Mesenchymal stem cell (in vitro differentiated cells and primary cell): ENCODE measurements at regions not wholly inside any gene's neighbourhood (a gene's known extent, or its start where the extent isn't known, plus 50 kb on each side); places are given as distances from the start of the nearest gene placed in this dataset.

Experiments used
- DNase-seq: peaks from one replicate; pipeline ENCODE4 v3.0.0-alpha.2; 2013
- H2AFZ ChIP-seq: one replicate; pipeline ENCODE4 v1.6.1; 2013; ENCODE audit warnings: low read depth, mild to moderate bottlenecking, control low read depth, inconsistent platforms, low read length, moderate library complexity
- H2AK5ac ChIP-seq: 2 replicates; pipeline ENCODE4 v1.6.1; 2013; ENCODE audit warnings: low read length, moderate library complexity, mild to moderate bottlenecking, inconsistent platforms; ENCODE audit not compliant: severe bottlenecking
- H2BK120ac ChIP-seq: one replicate; pipeline ENCODE4 v1.6.1; 2013; ENCODE audit warnings: low read depth, mild to moderate bottlenecking, inconsistent platforms, low read length, moderate library complexity
- H2BK12ac ChIP-seq, 2 experiments: one replicate each; pipeline ENCODE4 v1.6.1; 2013; ENCODE audit warnings: inconsistent platforms in 2 of 2, low read length in 2 of 2, mild to moderate bottlenecking in 2 of 2, moderate library complexity in 2 of 2, control low read depth in 1 of 2
- H2BK15ac ChIP-seq: one replicate; pipeline ENCODE4 v1.6.1; 2013; ENCODE audit warnings: mild to moderate bottlenecking, low read depth, inconsistent platforms; ENCODE audit not compliant: poor library complexity, severe bottlenecking
- H2BK5ac ChIP-seq: 2 replicates; pipeline ENCODE4 v1.6.1; 2013; ENCODE audit warnings: low read depth, mild to moderate bottlenecking, low read length, control low read depth, inconsistent platforms; ENCODE audit not compliant: poor library complexity, severe bottlenecking
- H3K14ac ChIP-seq, 2 experiments: one replicate each; pipeline ENCODE4 v1.6.1; 2013; ENCODE audit warnings: inconsistent platforms in 2 of 2, low read length in 2 of 2, control low read depth in 1 of 2, mild to moderate bottlenecking in 1 of 2, moderate library complexity in 1 of 2
- H3K18ac ChIP-seq, 2 experiments: one replicate each; pipeline ENCODE4 v1.6.1; 2013; ENCODE audit warnings: inconsistent platforms in 2 of 2, low read length in 2 of 2, control low read depth in 1 of 2, low read depth in 1 of 2, mild to moderate bottlenecking in 1 of 2
- H3K23ac ChIP-seq, 2 experiments: one replicate each; pipeline ENCODE4 v1.6.1; 2013; ENCODE audit warnings: inconsistent platforms in 2 of 2, low read length in 2 of 2, mild to moderate bottlenecking in 2 of 2, moderate library complexity in 2 of 2, control low read depth in 1 of 2
- H3K27ac ChIP-seq: 2 replicates; pipeline ENCODE4 v1.5.1; 2013; ENCODE audit warnings: mild to moderate bottlenecking, moderate library complexity, low read length, control low read depth, inconsistent platforms; ENCODE audit not compliant: poor library complexity, severe bottlenecking
- H3K27me3 ChIP-seq, 2 experiments: 2 replicates each; pipeline versions ENCODE4 v1.6.1 to v1.7.0; 2013; ENCODE audit warnings: low read length in 2 of 2, mild to moderate bottlenecking in 2 of 2, moderate library complexity in 2 of 2, control low read depth in 1 of 2, inconsistent platforms in 1 of 2; ENCODE audit not compliant: control insufficient read depth in 1 of 2, insufficient read depth in 1 of 2
- H3K36me3 ChIP-seq, 2 experiments: 2 replicates each; pipeline versions ENCODE4 v1.6.1 to v1.7.0; 2013; ENCODE audit warnings: low read length in 2 of 2, control low read depth in 1 of 2, inconsistent platforms in 1 of 2, low read depth in 1 of 2, mild to moderate bottlenecking in 1 of 2; ENCODE audit not compliant: insufficient read depth in 2 of 2, control insufficient read depth in 1 of 2
- H3K4ac ChIP-seq, 2 experiments: one replicate each; pipeline ENCODE4 v1.6.1; 2013; ENCODE audit warnings: inconsistent platforms in 2 of 2, low read length in 2 of 2, mild to moderate bottlenecking in 2 of 2, moderate library complexity in 2 of 2, control low read depth in 1 of 2, low read depth in 1 of 2
- H3K4me1 ChIP-seq: 2 replicates; pipeline ENCODE4 v1.6.1; 2013; ENCODE audit warnings: low read depth, low read length, control low read depth; ENCODE audit not compliant: control insufficient read depth, insufficient read depth
- H3K4me2 ChIP-seq: 2 replicates; pipeline ENCODE4 v1.6.1; 2013; ENCODE audit warnings: low read length, mild to moderate bottlenecking, inconsistent platforms; ENCODE audit not compliant: poor library complexity, severe bottlenecking
- H3K4me3 ChIP-seq, 2 experiments: 2 replicates each; pipeline versions ENCODE4 v1.5.1 to v1.7.0; 2013; ENCODE audit warnings: low read length in 2 of 2, mild to moderate bottlenecking in 2 of 2, control low read depth in 1 of 2, low read depth in 1 of 2; ENCODE audit not compliant: insufficient read depth in 1 of 2
- H3K79me1 ChIP-seq: replicated peaks from 2 replicates; pipeline ENCODE4 v1.6.1; 2013; ENCODE audit warnings: mild to moderate bottlenecking, control low read depth, low read length, inconsistent platforms; ENCODE audit not compliant: poor library complexity, severe bottlenecking
- H3K9ac ChIP-seq: 2 replicates; pipeline ENCODE4 v1.7.0; 2013; ENCODE audit warnings: mild to moderate bottlenecking, low read length, moderate library complexity
- H3K9me3 ChIP-seq: 2 replicates; pipeline ENCODE4 v1.7.0; 2013; ENCODE audit warnings: mild to moderate bottlenecking, low read length; ENCODE audit not compliant: control insufficient read depth
- H4K8ac ChIP-seq: one replicate; pipeline ENCODE4 v1.6.1; 2013; ENCODE audit warnings: inconsistent platforms, mild to moderate bottlenecking, low read length, moderate library complexity
- H4K91ac ChIP-seq: one replicate; pipeline ENCODE4 v1.6.1; 2013; ENCODE audit warnings: mild to moderate bottlenecking, low read length, inconsistent platforms
- WGBS: methylation state at CpG from one replicate; pipeline ENCODE4 v1.1.7; 2013; ENCODE audit warnings: mixed read lengths; 5-methylcytosine and 5-hydroxymethylcytosine counted together

GRCh38 chr14:73774241-73774570 lies 60.0 kb upstream of the PNMA1 start:
- H2AK5ac ChIP-seq = no peak overlapping the region
- no peak overlapping the region for H3K14ac ChIP-seq
- H3K23ac ChIP-seq = no peak overlapping the region
- H3K4me1 ChIP-seq = peaks cover 40% of the 10 kb centered on the region
- H4K91ac ChIP-seq = no peak overlapping the region
- no peak for DNase-seq
- no peak overlapping the region for H2BK120ac ChIP-seq
- H3K18ac ChIP-seq = no peak overlapping the region
- WGBS = 68% methylated on average over 3 of the region's 3 CpGs
- no peaks in the 10 kb centered on the region for H3K27me3 ChIP-seq
- peaks cover 0 to 12% of the 10 kb centered on the region in 2 experiments for H3K36me3 ChIP-seq
- no peak overlapping the region for H2BK12ac ChIP-seq
- no peak overlapping the region for H2BK15ac ChIP-seq
- no peak overlapping the region for H3K4me3 ChIP-seq
- no peak overlapping the region for H3K27ac ChIP-seq
- H4K8ac ChIP-seq = no peak overlapping the region
- no peak overlapping the region for H3K4me2 ChIP-seq
- no peak overlapping the region for H3K9ac ChIP-seq
- no peak overlapping the region for H2BK5ac ChIP-seq
- H3K9me3 ChIP-seq = no peaks in the 10 kb centered on the region
- peaks cover 7% of the 10 kb centered on the region for H3K79me1 ChIP-seq
- H2AFZ ChIP-seq = no peak overlapping the region
- H3K4ac ChIP-seq = no peak overlapping the region

- no peak overlapping the region for H3K9ac ChIP-seq
- peaks cover 44% of the 10 kb centered on the region for H3K4me1 ChIP-seq
- H3K79me1 ChIP-seq = peaks cover 10% of the 10 kb centered on the region
- H3K14ac ChIP-seq = no peak overlapping the region
- no peak overlapping the region for H3K23ac ChIP-seq
- no peaks in the 10 kb centered on the region for H3K9me3 ChIP-seq
- H3K18ac ChIP-seq = no peak overlapping the region
- no peak overlapping the region for H2AFZ ChIP-seq
- H4K91ac ChIP-seq = no peak overlapping the region
- no peak for DNase-seq
- no peaks in the 10 kb centered on the region for H3K27me3 ChIP-seq
- H3K4me2 ChIP-seq = no peak overlapping the region
- H3K27ac ChIP-seq = no peak overlapping the region
- H2BK120ac ChIP-seq = no peak overlapping the region
- no peak overlapping the region for H2AK5ac ChIP-seq
- H3K4ac ChIP-seq = no peak overlapping the region
- no peak overlapping the region for H2BK12ac ChIP-seq
- no peak overlapping the region for H2BK5ac ChIP-seq
- no peak overlapping the region for H2BK15ac ChIP-seq
- no peak overlapping the region for H3K4me3 ChIP-seq
- H3K36me3 ChIP-seq = peaks cover 0 to 12% of the 10 kb centered on the region in 2 experiments
- H4K8ac ChIP-seq = no peak overlapping the region
- WGBS = 92% methylated on average over 11 of the region's 11 CpGs
These were observed 59.5 kb upstream of the PNMA1 start for GRCh38 chr14:73773441-73774240.

- H3K4me3 ChIP-seq = no peak overlapping the region
- H3K4me2 ChIP-seq = no peak overlapping the region
- no peaks in the 10 kb centered on the region for H3K9me3 ChIP-seq
- H3K9ac ChIP-seq = no peak overlapping the region
- H3K23ac ChIP-seq = no peak overlapping the region
- H2BK15ac ChIP-seq = no peak overlapping the region
- H3K14ac ChIP-seq = peak overlapping the region in 1 of 2 experiments; percentile 8
- H2AFZ ChIP-seq = no peak overlapping the region
- no peak overlapping the region for H3K4ac ChIP-seq
- no peak overlapping the region for H2BK120ac ChIP-seq
- peak overlapping the region; percentile 32 for H4K8ac ChIP-seq
- H3K27me3 ChIP-seq = no peaks in the 10 kb centered on the region
- no peak overlapping the region for H2AK5ac ChIP-seq
- DNase-seq = peak; percentile 70
- H2BK5ac ChIP-seq = no peak overlapping the region
- peak overlapping the region in 1 of 2 experiments; percentile 48 for H3K18ac ChIP-seq
- H2BK12ac ChIP-seq = no peak overlapping the region
- H3K79me1 ChIP-seq = peaks cover 8% of the 10 kb centered on the region
- H4K91ac ChIP-seq = no peak overlapping the region
- H3K36me3 ChIP-seq = peaks cover 0 to 6% of the 10 kb centered on the region in 2 experiments
- H3K27ac ChIP-seq = peak overlapping the region; percentile 71
- H3K4me1 ChIP-seq = peaks cover 38% of the 10 kb centered on the region
- WGBS = 38% methylated on average over 6 of the region's 7 CpGs
These were observed 57.9 kb upstream of the PNMA1 start for GRCh38 chr14:73771848-73772638.
